ENCODE measurements at regions not wholly inside any gene's neighbourhood (a gene's known extent, or its start where the extent isn't known, plus 50 kb on each side); places are given as distances from the start of the nearest gene placed in this dataset.

DNA sequence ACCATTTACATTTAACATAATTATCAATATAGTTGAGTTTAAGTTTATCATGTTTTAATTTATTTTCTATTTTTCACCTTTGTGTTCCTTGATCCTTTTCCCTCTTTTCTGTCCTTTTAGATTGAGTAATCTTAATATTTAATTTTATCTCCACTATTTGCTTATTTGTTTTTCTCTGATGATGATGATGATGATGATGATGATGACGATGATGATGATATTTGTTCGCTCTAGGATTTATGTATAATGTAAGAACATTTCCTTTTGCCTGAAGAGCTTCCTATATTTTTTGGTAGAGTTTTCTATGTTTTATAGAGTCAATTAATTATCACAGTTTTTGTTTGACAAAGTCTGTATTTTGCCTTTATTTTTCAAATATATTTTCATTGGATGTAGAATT is 104.2 kb downstream of the GLRX3 start (continued):
- TF ChIP-seq, protein P1, sequence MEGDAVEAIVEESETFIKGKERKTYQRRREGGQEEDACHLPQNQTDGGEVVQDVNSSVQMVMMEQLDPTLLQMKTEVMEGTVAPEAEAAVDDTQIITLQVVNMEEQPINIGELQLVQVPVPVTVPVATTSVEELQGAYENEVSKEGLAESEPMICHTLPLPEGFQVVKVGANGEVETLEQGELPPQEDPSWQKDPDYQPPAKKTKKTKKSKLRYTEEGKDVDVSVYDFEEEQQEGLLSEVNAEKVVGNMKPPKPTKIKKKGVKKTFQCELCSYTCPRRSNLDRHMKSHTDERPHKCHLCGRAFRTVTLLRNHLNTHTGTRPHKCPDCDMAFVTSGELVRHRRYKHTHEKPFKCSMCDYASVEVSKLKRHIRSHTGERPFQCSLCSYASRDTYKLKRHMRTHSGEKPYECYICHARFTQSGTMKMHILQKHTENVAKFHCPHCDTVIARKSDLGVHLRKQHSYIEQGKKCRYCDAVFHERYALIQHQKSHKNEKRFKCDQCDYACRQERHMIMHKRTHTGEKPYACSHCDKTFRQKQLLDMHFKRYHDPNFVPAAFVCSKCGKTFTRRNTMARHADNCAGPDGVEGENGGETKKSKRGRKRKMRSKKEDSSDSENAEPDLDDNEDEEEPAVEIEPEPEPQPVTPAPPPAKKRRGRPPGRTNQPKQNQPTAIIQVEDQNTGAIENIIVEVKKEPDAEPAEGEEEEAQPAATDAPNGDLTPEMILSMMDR (IDR thresholded peaks at IDR 0.05), result no peak
- TF ChIP-seq ZFP36 (IDR thresholded peaks at IDR 0.05; ENCODE audit: borderline replicate concordance, partially characterized antibody) (no peak), HOXB5 (CRISPR knock-in tag; IDR thresholded peaks at IDR 0.05) (no peak)

DNA sequence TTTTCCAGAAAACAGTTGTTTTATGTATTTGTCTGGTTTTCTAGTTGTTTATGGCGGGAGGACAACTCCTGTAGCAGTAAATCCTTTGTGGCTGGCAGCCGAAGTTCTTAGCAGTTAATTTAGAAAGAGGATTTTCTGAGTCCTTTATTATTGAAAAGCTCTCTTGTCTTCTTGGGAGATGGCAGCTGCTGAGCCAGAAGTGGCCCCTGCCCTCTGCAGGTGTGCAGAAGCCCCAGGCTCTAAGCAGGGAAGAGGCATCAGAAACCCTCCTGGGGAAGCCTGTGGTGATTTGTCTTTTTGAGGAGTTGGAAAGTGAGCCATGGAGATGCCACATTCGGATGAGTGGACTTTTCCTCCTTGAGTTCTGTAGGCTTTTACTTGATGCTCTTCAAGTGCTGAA is 106.3 kb downstream of the GLRX3 start:
- TF ChIP-seq HOXB5 (CRISPR knock-in tag; IDR thresholded peaks at IDR 0.05) (no peak), ZC3H11A (IDR thresholded peaks at IDR 0.05) (no peak), JUN (IDR thresholded peaks at IDR 0.05) (no peak), CEBPB (IDR thresholded peaks at IDR 0.05) (no peak), HEYL (CRISPR knock-in tag; IDR thresholded peaks at IDR 0.05) (no peak), BHLHE40 (IDR thresholded peaks at IDR 0.05; ENCODE audit: low read depth, low read length) (no peak)
- TF ChIP-seq, protein P2, sequence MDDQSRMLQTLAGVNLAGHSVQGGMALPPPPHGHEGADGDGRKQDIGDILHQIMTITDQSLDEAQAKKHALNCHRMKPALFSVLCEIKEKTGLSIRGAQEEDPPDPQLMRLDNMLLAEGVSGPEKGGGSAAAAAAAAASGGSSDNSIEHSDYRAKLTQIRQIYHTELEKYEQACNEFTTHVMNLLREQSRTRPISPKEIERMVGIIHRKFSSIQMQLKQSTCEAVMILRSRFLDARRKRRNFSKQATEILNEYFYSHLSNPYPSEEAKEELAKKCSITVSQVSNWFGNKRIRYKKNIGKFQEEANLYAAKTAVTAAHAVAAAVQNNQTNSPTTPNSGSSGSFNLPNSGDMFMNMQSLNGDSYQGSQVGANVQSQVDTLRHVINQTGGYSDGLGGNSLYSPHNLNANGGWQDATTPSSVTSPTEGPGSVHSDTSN (IDR thresholded peaks at IDR 0.05), result no peak
- TF ChIP-seq, protein P3, sequence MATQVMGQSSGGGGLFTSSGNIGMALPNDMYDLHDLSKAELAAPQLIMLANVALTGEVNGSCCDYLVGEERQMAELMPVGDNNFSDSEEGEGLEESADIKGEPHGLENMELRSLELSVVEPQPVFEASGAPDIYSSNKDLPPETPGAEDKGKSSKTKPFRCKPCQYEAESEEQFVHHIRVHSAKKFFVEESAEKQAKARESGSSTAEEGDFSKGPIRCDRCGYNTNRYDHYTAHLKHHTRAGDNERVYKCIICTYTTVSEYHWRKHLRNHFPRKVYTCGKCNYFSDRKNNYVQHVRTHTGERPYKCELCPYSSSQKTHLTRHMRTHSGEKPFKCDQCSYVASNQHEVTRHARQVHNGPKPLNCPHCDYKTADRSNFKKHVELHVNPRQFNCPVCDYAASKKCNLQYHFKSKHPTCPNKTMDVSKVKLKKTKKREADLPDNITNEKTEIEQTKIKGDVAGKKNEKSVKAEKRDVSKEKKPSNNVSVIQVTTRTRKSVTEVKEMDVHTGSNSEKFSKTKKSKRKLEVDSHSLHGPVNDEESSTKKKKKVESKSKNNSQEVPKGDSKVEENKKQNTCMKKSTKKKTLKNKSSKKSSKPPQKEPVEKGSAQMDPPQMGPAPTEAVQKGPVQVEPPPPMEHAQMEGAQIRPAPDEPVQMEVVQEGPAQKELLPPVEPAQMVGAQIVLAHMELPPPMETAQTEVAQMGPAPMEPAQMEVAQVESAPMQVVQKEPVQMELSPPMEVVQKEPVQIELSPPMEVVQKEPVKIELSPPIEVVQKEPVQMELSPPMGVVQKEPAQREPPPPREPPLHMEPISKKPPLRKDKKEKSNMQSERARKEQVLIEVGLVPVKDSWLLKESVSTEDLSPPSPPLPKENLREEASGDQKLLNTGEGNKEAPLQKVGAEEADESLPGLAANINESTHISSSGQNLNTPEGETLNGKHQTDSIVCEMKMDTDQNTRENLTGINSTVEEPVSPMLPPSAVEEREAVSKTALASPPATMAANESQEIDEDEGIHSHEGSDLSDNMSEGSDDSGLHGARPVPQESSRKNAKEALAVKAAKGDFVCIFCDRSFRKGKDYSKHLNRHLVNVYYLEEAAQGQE (IDR thresholded peaks at IDR 0.05), result no peak
- TF ChIP-seq, protein P4, sequence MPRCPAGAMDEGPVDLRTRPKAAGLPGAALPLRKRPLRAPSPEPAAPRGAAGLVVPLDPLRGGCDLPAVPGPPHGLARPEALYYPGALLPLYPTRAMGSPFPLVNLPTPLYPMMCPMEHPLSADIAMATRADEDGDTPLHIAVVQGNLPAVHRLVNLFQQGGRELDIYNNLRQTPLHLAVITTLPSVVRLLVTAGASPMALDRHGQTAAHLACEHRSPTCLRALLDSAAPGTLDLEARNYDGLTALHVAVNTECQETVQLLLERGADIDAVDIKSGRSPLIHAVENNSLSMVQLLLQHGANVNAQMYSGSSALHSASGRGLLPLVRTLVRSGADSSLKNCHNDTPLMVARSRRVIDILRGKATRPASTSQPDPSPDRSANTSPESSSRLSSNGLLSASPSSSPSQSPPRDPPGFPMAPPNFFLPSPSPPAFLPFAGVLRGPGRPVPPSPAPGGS (IDR thresholded peaks at IDR 0.05), result no peak
- TF ChIP-seq, protein P5, sequence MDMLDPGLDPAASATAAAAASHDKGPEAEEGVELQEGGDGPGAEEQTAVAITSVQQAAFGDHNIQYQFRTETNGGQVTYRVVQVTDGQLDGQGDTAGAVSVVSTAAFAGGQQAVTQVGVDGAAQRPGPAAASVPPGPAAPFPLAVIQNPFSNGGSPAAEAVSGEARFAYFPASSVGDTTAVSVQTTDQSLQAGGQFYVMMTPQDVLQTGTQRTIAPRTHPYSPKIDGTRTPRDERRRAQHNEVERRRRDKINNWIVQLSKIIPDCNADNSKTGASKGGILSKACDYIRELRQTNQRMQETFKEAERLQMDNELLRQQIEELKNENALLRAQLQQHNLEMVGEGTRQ (IDR thresholded peaks at IDR 0.05), result no peak
- FAIRE-seq (no peak), DNase-seq (ENCODE audit: low read depth in 1 of 2, low spot score in 1 of 2) (no peak), ATAC-seq (no peak)
- WGBS (ENCODE audit: missing lambda C conversion rate), result 0% methylated on average over 3 of the region's 3 CpGs
- H3K4me3 ChIP-seq, result no peak overlapping the region
- H3K27ac ChIP-seq, result no peak overlapping the region
- H3K9me3 ChIP-seq, result peaks cover 4% of the 10 kb centered on the region; the same call in 2 of the 3 replicates
- no peak overlapping the region for H3K4me2 ChIP-seq
- H3K4me1 ChIP-seq, result no peaks in the 10 kb centered on the region
- CTCF ChIA-PET, result interaction anchor here (0.6 kb wide), 1 partner anchor 392 kb away, joined by 3 read pairs; no protein-coding TSS in a partner anchor
- POLR2A ChIA-PET, result no interaction called here

DNA sequence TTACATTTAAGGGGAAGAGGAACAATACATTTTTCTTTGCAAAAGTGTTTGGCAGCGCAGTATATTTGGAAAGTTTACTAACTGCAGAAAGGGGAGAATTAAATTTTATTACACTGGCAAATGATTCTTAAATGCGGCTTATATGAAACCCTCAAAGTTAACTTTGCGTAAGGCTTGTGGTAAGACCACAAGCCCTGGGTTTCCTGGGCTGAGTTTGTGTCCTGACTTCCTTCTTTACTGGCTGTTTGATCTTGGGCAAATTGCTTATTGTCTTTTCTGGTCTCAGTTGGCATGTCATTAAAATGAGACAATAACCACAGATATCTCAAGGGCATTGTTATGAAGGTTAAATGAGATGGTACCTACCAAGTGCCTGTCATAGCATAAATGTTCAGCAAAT is 106.8 kb downstream of the GLRX3 start:
- ChIA-PET CTCF (no interaction called here), POLR2A (no interaction called here)
- Histone ChIP-seq H3K4me3 (no peak overlapping the region), H3K4me1 (no peaks in the 10 kb centered on the region), H3K4me2 (no peak overlapping the region), H3K9me3 (peaks cover 4% of the 10 kb centered on the region; the same call in 2 of the 3 replicates), H3K27ac (no peak overlapping the region)
- WGBS (ENCODE audit: missing lambda C conversion rate), result 21% methylated on average over 3 of the region's 3 CpGs
- no peak for FAIRE-seq
- no peak for ATAC-seq
- no peak for DNase-seq (ENCODE audit: low read depth in 1 of 2, low spot score in 1 of 2)
- TF ChIP-seq, protein P6, sequence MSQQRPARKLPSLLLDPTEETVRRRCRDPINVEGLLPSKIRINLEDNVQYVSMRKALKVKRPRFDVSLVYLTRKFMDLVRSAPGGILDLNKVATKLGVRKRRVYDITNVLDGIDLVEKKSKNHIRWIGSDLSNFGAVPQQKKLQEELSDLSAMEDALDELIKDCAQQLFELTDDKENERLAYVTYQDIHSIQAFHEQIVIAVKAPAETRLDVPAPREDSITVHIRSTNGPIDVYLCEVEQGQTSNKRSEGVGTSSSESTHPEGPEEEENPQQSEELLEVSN (IDR thresholded peaks at IDR 0.05; ENCODE audit: borderline replicate concordance, low read depth), result no peak
- TF ChIP-seq, protein P1 (IDR thresholded peaks at IDR 0.05), result no peak
- TF ChIP-seq SMC3 (IDR thresholded peaks at IDR 0.05), result no peak
- TF ChIP-seq, protein P4 (IDR thresholded peaks at IDR 0.05), result no peak
- TF ChIP-seq HEYL (CRISPR knock-in tag; IDR thresholded peaks at IDR 0.05), result no peak
- TF ChIP-seq JUN (IDR thresholded peaks at IDR 0.05), result no peak
- TF ChIP-seq MAZ (IDR thresholded peaks at IDR 0.05; ENCODE audit: borderline replicate concordance, low read depth, low read length), result no peak
- no peak for TF ChIP-seq ZC3H11A (IDR thresholded peaks at IDR 0.05)
- TF ChIP-seq, protein P7, sequence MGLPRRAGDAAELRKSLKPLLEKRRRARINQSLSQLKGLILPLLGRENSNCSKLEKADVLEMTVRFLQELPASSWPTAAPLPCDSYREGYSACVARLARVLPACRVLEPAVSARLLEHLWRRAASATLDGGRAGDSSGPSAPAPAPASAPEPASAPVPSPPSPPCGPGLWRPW (IDR thresholded peaks at IDR 0.05), result no peak
- TF ChIP-seq FOSL2 (IDR thresholded peaks at IDR 0.05), result no peak
- no peak for TF ChIP-seq FOSL2 (CRISPR knock-in tag; IDR thresholded peaks at IDR 0.05)
- TF ChIP-seq, protein P8, sequence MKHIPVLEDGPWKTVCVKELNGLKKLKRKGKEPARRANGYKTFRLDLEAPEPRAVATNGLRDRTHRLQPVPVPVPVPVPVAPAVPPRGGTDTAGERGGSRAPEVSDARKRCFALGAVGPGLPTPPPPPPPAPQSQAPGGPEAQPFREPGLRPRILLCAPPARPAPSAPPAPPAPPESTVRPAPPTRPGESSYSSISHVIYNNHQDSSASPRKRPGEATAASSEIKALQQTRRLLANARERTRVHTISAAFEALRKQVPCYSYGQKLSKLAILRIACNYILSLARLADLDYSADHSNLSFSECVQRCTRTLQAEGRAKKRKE (CRISPR knock-in tag; IDR thresholded peaks at IDR 0.05; ENCODE audit: low read depth), result no peak

Measured in A549 (cell line).